ENCODE measurements at regions not wholly inside any gene's neighbourhood (a gene's known extent, or its start where the extent isn't known, plus 50 kb on each side); places are given as distances from the start of the nearest gene placed in this dataset.

GRCh38 chr7:88668591-88668990, 90.9 kb upstream of the ZNF804B start:
- Histone ChIP-seq H3K27me3 (no peaks in the 10 kb centered on the region), H3K4me3 (no peak overlapping the region), H3K9me3 (no peaks in the 10 kb centered on the region), H3K36me3 (no peaks in the 10 kb centered on the region), H3K27ac (no peak overlapping the region), H3K4me1 (no peaks in the 10 kb centered on the region)
- intact Hi-C loops (cut with DNase I): no loop called here
- TF ChIP-seq, protein P1, sequence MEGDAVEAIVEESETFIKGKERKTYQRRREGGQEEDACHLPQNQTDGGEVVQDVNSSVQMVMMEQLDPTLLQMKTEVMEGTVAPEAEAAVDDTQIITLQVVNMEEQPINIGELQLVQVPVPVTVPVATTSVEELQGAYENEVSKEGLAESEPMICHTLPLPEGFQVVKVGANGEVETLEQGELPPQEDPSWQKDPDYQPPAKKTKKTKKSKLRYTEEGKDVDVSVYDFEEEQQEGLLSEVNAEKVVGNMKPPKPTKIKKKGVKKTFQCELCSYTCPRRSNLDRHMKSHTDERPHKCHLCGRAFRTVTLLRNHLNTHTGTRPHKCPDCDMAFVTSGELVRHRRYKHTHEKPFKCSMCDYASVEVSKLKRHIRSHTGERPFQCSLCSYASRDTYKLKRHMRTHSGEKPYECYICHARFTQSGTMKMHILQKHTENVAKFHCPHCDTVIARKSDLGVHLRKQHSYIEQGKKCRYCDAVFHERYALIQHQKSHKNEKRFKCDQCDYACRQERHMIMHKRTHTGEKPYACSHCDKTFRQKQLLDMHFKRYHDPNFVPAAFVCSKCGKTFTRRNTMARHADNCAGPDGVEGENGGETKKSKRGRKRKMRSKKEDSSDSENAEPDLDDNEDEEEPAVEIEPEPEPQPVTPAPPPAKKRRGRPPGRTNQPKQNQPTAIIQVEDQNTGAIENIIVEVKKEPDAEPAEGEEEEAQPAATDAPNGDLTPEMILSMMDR (IDR thresholded peaks at IDR 0.05): no peak
- no peak for TF ChIP-seq POLR2A (IDR thresholded peaks at IDR 0.05)
- DNase-seq: no peak
- WGBS, 2 donors: 26 to 58% methylated on average over 1 of the region's 1 CpG

- TF ChIP-seq, protein P1 (IDR thresholded peaks at IDR 0.05): no peak
- no peak for TF ChIP-seq POLR2A (IDR thresholded peaks at IDR 0.05)
- Histone ChIP-seq H3K36me3 (no peaks in the 10 kb centered on the region), H3K27me3 (no peaks in the 10 kb centered on the region), H3K9me3 (no peaks in the 10 kb centered on the region), H3K27ac (no peak overlapping the region), H3K4me3 (no peak overlapping the region), H3K4me1 (no peaks in the 10 kb centered on the region)
- DNase-seq: no peak
- intact Hi-C loops (cut with DNase I): no loop called here
These were observed 92.9 kb upstream of the ZNF804B start for GRCh38 chr7:88666626-88667025.

DNA sequence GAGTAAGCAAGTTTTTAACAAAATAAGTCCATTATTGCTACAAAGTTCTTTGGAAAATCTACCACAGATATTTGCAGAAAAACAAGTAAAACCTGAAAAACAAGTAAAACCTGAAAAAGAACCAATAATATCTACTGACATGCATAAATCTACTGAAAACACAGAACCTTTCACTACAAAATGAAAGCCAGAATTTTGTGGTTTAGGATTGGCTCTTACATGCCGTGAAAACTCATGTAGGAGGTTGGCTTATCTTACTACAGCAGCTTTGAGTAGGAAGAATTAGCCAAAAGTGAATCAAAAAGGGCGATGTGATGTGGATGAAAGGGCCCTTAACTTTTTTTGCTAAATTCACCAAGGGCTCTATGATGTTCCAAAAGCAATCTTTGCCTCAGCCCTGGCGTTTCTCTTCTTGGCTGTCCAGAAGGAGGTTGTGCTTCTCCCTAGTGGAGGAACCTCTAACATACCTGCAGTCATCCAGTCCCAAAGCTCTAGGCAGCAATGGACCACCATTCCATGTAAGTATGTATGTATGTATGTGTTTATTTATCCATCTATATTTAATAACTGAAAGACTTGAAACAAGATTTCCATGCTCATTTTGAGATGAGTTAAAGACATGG, 93.5 kb upstream of the ZNF804B start:
- 36 to 44% methylated on average over 3 of the region's 3 CpGs for WGBS, 2 donors
- Histone ChIP-seq H3K4me3 (no peak overlapping the region), H3K27me3 (no peaks in the 10 kb centered on the region), H3K36me3 (no peaks in the 10 kb centered on the region), H3K9me3 (no peaks in the 10 kb centered on the region), H3K4me1 (no peaks in the 10 kb centered on the region), H3K27ac (no peak overlapping the region)
- no peak for DNase-seq
- intact Hi-C loops (cut with DNase I): no loop called here
- TF ChIP-seq, protein P1 (IDR thresholded peaks at IDR 0.05): no peak
- no peak for TF ChIP-seq POLR2A (IDR thresholded peaks at IDR 0.05)

DNA sequence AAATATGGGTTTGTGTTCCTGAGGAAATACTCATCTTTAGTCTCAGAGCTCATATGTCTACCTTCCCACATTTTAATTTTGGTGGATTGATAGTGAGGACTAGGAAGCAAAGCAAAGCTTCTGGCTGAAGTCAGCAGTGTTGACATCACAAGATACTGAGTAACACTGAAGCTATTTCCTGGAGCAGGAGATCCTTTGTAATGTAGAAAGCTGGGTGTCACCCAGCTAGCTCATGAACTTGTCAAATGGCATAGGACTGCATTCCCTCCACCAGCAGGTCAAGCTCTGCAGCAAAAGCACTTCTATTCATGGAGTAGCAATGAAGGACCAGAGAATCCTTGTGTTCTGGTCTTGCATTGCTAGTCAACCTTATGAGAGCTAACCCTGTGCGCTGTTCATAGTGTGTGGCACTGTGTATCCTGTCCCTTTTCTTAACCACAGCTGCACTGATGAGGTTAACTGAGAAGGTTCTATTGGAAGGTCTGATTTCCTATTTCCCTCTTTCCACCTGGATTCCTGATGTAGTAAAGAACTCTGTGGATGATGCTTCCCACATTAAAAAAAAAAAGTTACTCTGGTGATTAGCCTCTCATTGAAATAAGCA, 94.8 kb upstream of the ZNF804B start:
- no peaks in the 10 kb centered on the region for H3K36me3 ChIP-seq
- H3K9me3 ChIP-seq: no peaks in the 10 kb centered on the region
- H3K4me1 ChIP-seq: no peaks in the 10 kb centered on the region
- no peak overlapping the region for H3K4me3 ChIP-seq
- H3K27me3 ChIP-seq: no peaks in the 10 kb centered on the region
- TF ChIP-seq, protein P1 (IDR thresholded peaks at IDR 0.05): no peak
- no peak for TF ChIP-seq POLR2A (IDR thresholded peaks at IDR 0.05)
- no peak for DNase-seq
- no peak overlapping the region for H3K27ac ChIP-seq
- intact Hi-C loops (cut with DNase I): no loop called here
- 86 to 100% methylated on average over 1 of the region's 1 CpG for WGBS, 2 donors

- no peak for DNase-seq
- WGBS, 2 donors: 57 to 89% methylated on average over 3 of the region's 3 CpGs
- intact Hi-C loops (cut with DNase I): no loop called here
- Histone ChIP-seq H3K27me3 (no peaks in the 10 kb centered on the region), H3K9me3 (no peaks in the 10 kb centered on the region), H3K36me3 (no peaks in the 10 kb centered on the region), H3K4me3 (no peak overlapping the region), H3K4me1 (no peaks in the 10 kb centered on the region), H3K27ac (no peak overlapping the region)
- TF ChIP-seq, protein P1 (IDR thresholded peaks at IDR 0.05): no peak
- TF ChIP-seq POLR2A (IDR thresholded peaks at IDR 0.05): no peak
These were observed 97.6 kb upstream of the ZNF804B start for GRCh38 chr7:88661921-88662320.

All from esophagus squamous epithelium (tissue), 5 donors.